HPDE6-E6E7 (cell line): ENCODE measurements at regions not wholly inside any gene's neighbourhood (a gene's known extent, or its start where the extent isn't known, plus 50 kb on each side); places are given as distances from the start of the nearest gene placed in this dataset.

Source experiments
- DNase-seq: peaks from one replicate; pipeline ENCODE4 v3.0.0; 2011; ENCODE audit warnings: missing footprints; ENCODE audit errors: extremely low spot score

DNA sequence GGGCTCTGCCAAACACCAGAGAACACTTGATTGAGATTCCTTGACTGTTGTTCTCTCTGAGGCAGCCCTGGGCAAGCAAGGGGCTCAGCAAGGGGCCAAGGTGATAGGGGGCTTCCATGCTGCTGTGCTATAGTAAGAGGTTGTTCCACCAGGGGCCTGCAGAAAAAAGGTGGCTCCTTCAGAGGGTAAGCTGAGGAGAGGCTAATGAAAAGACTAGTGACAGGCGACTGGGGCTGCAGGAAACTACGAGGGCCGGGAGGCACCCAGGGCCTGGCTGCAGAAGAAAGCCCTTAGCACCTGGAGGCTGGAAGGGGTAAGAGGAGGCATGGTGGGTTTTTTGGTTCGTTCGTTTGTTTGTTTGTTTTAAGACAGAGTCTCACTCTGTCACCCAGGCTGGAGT lies 88.0 kb upstream of the CTNNA1 start:
- no peak for DNase-seq

DNA sequence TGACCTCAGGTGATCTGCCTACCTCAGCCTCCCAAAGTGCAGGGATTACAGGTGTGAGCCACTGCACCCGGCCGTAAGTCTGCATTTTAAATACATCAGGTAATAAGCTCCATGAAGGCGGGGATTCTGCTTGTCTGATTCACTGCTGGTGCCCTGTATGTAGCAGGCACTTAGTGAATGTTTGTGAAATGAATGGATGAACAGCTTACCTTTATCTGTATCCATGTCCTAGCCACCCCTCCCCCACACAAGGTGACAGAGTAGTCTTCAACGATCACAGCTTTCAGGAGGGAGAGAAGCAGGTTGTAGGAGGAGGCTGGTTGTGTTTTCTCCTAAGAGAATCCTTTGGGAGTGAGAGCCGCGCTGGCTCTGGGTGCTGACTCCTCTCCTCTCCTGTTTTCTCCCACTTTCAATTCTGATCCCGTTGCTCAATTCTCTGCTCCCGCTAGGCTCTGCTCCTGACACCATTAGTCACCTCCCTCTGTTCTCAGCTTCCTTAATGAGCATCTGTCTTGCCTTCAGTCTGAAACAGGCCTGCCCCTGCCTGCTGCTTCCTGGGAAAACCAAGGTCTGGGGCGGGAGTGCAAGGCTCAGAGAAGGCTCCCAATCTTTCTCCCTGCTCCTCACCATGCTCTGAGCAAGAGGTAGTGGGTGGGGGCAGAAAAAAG lies 88.8 kb upstream of the CTNNA1 start:
- peak; percentile 98 for DNase-seq

DNA sequence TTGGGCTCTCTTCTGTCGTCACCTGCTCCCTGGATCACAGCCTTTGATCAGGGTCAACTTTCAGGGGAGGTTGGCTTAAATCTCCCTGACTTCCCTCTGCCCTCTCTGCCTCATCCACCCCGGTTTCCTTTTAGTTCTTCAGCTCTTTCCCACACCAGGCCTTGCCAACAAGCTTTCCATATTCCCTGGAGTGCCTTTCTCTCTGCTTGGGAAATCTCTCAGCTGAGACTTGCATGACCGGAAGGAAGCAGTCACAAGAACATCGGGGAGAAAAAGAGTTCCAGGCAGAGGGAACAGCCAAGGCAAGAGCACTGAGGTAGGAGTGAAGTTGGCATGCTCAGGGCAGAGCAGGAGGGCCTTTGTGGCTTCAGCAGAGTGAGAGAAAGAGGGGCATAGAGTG lies 88.4 kb upstream of the HSPA9 start:
- DNase-seq = no peak

DNA sequence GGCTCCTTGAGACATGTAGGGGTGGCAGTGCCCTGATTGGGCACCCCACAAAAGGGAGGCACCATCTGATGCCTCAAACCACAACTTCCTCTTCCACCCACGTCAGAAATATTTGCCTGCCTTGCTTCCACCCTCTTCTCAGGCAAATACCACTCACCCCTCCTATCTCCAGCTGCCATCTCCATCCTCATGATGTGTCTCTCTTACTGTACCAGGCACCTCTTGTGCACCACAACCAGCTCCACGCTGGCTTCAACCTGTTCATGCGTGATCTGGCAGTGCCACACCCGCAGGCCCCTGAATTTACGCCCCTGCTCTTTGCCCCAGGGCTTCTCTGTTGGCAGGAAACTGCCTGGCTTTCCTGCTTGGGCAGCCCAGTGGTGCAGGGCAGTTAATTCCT lies 87.8 kb upstream of the HSPA9 start:
- no peak for DNase-seq

DNA sequence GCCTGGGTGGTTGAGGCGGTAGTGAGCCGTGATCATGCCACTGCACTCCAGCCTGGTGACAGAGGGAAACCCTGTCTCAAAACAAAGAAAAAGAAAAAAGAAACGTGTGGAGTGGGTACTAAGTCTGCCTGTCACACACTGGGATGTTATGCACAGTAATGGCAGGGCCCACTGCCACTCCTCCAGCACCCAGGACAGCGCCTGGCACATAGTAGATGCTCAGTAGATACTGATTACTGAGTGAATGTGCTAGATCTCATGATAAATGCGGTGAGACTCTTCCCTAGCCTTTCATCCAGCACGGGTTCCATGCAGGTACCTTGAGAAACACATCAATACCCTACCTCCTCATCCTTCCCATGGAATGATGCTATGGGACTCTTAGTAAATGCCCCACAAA lies 87.4 kb upstream of the HSPA9 start:
- DNase-seq = no peak

DNA sequence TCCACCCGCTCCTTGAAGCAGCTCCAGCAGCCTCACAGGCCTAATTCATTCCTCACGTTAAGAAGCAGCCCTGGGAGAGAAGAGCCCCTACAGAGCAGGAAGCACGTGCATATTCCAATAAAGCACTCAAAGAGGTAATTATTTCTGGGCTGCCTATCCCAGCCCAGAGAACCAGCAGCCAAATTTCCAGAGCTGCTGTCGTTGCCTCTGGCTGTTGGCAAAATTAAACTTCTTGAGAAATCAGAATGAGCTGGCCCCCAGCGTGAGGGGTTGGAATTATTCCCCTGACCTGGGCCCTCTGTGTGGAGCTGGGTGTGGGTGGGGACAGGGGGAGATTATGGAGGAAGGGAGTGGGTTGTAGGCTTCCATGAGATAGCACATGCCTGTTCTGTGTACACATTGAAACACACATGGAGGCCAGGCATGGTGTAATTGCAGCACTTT lies 86.8 kb upstream of the HSPA9 start:
- DNase-seq = no peak

DNA sequence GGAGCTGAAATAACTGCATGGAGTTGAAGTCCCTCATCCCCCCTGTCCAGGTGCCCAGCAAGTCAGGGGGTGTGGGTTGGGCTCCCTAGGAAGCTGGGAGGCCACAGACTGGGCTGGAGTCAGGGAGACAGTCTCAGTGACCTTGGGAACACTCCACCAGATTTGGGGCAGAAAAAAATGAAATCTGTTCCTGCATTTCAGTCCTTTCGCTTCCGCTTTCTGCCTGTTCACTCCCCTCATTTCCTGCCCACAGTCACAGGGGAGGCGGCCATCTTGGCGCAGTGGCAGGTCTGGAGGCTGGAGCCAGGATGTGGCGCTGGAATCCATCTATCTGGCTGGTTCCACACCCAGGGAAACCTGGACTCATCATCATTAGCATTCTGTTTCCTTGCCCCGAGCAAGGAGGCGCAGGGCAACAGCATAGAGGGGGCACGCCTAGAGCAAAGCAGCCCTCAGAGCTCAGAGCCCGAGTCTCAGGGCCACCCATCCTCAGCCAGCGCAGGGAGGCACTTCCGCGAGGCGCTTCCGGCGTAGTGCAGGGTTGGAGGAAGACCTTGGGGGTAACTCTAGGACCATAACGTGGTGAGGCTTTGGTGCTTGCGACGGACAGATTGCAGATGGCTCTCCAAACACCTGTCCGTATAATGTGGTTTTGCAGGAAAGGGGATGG lies 86.2 kb upstream of the HSPA9 start:
- no peak for DNase-seq

DNA sequence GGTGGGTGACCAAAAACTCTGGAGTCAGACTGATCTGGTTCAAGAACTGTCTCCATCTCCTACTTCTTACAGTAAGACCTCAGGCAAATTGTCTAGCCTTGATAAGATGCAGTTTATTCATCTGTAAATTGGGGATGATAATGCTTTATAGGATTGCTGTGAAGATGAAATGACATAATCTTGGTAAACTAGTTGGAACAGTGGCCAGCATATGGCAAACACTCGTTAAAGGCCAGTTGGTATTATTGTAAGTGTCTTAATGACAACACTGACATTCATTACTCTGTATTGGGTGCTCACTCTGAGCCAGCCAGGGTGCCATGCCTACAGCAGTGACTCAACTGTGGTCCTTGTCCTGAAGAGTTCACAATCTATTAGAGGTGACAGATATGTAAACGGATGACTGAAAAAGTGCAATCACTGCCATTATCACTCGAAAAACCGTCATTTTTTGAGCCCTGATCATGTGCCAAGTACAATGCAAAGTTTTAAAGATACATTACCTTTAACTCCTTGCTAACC lies 84.9 kb upstream of the HSPA9 start:
- no peak for DNase-seq

DNA sequence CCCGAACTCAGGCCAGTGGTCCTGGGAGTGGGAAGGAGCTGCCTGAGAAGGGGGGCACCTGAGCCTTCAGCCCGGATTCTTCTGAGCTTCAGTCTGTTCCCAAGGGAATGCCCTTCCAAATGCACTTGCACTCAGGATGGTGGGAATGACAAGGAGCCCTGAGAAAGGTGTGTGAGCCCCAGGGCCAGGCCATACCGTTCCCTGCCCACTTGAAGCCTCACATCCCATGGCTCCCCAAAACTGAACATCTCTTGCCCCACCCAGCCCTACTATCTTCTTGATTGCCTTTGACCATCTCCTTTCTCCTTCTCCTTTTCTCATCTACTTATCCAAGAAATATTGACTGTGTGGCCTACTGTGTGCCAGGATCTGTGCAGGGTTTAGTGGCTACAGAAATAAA lies 84.4 kb upstream of the HSPA9 start:
- no peak for DNase-seq

DNA sequence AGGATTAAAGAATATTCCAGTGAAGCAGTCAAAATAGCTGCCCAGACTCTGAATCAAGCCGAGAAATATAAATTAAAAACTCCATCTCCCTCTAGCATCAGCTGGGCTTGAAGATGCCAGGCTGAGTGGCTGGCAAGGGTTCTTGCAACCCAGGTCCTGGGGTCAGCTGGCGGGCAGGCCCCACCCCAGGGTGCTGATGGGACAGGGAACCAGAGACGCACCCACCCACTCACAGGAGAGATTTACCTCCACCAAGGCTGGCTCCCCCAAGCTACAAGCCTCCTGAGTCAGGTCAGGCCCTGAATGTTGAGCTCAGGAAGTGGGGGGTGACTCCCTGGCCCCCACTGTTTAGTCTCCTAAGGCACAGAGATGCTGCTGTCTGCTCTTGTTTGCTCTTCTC lies 83.9 kb upstream of the HSPA9 start:
- no peak for DNase-seq

DNA sequence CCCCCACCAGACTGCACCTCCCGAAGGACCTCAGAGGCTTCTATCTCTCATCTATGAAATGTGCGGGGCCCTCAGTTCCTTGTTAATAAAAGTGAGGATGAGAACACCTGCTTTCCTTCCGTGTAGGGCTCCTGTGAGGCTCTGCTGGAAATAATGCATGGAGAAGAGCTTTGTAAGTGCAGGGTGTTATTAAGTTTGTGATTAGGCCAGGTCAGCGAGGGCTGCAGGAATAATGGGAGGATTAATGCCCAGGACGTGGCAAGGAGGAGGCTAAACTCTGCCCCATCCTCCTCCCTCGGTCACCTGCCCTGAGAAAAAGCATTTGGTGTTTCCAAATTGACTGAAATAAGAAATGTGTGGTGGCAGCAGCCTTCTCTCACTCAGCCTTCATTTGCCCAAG lies 83.5 kb upstream of the HSPA9 start:
- no peak for DNase-seq

DNA sequence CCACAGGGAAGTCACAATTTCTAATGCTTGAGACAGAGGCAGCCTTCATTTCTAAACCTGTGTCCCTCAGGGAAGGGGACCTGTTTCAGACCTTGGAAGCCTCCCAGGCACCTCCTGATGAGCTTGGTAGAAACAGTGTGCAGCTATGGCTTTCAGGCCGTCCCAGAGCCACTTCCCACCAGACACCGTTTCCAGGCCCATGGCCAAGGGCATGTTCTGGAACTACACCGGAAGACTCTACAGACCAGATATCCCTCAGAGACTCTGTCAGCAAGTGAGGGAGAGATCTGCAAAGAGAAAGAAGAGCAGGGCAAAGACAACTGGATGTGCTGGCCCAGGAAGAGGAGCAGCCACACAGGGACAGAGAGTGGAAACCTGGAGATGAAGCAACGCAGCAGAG lies 82.2 kb upstream of the HSPA9 start:
- no peak for DNase-seq

DNA sequence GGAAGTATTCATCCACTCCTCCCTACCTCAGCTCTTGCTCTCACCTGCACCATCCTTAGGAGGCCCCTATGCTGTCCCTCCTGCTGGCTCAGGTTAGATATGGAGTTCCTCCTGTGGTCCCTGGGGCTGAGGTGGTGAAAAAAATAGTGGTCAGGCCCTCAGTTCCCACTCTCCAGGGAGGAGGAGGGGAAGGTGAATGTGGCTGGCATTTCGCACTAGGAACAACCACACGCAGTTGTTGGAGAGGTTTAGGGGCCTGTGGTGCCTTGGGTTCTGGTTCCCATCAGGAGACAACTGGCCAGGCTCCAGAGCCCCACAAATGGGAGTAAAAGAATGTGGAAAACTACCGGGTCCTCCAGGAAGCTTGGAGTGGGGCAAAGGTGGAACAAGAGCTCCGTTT lies 81.7 kb upstream of the HSPA9 start:
- no peak for DNase-seq

DNA sequence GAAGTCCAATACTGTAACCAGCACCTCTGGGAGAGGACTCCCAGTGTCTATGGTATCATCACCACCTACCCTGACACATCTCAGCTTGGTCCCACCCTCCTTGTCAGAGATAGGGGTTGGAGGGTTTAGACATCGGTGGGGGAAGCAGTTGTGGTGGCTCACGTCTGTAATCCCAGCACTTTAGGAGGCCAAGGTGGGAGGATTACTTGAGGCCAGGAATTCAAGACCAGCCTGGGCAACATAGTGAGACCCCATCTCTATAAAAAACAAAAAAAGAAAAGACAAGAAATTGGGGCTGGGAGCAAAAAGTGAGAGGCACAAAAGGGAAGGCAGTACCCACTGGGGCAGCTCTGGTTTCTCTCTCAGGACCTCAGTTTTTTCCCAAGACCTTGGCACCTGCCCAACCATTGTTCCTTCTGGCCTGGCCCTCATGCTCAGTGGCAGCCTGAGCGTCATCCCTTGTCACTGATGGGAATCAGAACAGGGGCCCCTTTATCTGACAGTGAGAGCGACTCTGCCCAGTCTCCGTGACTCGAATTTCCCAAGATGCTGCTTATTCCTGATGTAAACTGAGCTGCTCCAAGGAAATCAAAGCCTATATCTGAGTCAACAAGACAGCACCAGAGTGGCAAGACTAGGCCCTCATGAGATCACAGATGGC lies 80.5 kb upstream of the HSPA9 start:
- no peak for DNase-seq

DNA sequence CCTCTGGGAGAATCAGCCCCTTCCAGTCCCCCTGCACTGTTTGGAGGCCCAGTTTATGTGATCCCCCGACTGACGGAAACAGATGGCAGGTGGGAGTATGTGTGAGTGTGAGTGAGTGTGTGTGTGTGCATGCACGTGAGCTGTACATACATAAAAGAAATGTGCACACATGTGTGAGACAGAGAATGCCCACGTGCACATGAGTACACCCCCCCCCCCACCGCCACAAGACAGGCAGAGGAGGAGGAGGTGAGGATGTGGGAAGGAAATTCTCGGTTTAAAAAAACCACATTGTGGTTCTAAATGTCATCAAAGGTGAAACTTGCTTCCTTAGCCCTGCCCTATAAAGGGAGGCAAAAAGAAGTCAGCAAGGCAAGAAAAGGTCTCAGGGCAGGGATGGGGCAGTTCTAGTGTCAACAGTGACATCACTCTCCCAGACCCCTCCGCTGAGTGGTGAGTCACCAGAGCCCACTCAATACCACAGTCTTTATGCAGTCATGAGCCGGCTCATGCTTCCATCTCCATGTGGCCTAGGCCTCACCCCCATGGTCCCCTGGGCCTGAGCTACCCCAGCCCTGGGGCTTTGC lies 79.2 kb upstream of the HSPA9 start:
- no peak for DNase-seq

DNA sequence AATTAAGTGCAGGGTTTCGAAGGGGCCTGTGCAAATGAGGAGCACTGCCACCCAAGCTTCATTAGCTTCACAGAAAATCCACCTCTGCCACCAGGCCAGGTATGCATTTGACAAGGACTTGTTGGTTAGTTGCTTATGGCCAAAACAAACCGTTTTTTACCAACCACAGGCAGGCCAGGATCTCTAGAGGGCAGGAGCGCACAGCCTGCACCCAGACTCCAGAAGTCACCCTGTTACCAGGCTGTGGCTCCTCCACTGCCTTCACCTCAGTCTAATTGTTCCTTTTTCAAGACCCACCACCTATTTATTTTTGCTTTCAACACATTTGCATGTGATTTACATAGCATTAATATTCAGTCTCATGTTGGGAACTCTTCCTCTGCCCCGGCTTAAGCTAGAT lies 78.3 kb upstream of the HSPA9 start:
- DNase-seq = no peak

DNA sequence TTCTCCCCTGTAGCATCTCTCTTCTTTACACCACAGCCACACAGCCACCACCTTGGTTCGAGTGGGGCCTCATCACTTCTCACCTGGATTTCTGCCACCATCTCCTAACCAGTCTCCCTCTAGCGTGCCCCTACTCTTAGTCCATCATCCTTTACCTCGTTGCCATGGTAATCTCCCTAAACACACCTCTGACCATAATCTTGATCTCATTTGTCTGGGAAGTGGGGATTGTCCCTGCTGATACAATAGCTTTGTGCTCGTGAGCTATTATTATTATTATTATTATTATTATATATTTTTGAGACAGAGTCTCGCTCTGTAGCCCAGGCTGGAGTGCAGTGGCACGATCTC lies 76.5 kb upstream of the HSPA9 start:
- no peak for DNase-seq

DNA sequence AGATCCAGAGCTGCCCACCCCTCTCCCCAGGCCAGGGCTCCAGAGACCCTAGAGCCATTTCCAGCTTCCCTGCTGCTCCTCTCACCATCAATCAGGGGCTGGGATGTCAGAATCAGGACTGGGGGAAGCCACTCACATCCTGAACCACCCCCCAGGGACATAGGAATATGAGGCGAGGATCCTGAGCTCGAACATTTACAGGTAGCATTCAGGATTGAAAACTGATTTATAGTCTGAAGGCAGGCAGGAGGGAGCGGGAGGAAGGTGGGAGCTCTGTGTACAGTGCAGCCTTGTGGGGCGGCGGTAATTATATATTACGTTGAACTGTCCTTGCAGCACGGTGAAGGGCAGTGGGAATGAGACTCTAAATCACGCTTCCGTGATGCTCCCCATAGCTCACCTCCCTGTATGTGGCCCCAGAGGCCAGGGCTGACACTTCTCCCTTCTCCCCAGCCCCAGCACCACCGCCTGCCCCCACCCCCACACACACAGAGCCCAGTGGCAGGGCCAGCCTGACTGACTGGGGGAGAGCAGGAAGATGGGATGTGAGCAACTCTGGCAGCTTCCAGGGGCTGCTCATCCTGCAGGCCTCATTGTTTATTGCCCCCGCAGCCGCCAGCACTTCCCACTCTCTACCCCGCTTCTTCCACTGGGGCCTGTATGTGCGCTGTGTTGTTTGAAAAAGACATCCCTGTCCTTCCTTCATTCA lies 76.0 kb upstream of the HSPA9 start:
- no peak for DNase-seq

DNA sequence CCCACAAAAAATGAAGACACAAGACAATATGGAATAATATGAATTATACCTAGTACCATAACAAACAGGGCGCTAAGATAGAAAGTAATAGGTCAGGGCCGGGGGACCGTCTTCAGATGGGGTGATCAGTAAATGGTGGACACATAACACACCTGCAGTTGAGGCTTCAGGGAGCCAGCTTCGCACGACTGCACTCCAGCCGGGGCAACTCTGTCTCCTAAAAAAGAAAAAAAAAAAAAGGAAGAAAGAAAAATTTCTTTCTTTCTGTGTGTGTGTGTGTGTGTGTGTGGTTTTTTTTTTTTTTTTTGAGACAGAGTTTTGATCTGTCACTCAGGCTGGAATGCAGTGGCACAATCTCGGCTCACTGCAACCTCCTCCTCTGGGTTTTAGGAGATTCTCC lies 75.0 kb upstream of the HSPA9 start:
- no peak for DNase-seq

DNA sequence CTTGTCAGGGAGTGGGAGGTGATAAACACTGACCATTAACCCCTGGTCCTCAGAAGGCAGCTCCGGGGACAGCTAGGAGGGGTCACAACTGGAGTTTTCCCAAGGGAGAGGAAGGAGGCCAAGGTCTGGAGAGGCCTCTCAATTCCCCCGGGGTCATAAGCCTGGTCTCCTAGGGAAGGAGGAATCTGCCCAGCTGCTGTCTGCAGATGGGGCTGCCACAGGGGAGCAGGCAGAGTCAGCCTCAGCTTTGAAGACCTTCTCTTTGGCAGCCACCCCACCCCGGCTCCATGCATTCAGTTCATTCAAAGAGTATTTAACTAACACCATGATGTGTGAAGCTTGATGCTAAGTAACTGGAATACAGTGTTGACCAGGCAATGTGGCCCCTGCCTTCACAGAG lies 74.6 kb upstream of the HSPA9 start:
- DNase-seq = no peak

DNA sequence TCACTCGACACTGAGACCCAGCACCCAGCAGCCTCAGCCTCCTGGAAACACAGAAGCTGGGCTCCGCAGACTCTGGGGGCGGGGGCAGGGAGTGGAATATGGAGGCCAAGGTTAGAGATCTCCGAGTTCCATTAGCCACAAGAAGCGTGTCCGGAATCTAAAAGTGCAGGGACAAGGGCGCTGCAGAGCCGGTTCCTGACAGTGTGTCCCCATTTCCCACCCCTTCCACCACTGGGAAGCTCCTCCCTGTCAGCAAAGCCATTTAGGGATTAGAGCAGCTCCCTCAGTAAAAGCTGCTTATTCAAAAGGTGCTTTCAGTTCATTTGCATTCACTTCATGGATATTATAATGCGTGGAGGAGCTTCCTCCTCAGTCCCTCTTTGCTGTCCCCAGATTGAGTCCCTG lies 74.1 kb upstream of the HSPA9 start:
- no peak for DNase-seq

DNA sequence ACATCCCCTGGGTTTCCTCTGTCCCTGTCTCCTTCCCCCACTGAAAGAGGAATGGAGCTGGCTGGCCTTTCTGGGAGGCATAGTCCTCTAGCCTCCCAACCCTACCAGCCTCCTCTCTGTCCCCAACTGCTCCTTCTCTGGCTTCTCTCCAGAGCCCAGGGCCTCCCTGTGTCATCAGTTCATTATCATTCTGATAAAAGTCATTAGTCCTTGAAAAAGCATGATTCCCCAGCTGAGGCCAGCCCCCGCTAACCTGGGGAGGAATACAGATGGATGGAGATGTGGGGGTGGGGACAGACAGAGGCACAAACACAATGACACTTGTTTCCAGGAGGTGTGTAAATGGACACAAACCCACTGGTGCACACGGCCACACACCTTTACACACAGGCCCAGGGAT lies 73.6 kb upstream of the HSPA9 start:
- DNase-seq = no peak
